NCI-H146 (cell line): ENCODE measurements at regions not wholly inside any gene's neighbourhood (a gene's known extent, or its start where the extent isn't known, plus 50 kb on each side); places are given as distances from the start of the nearest gene placed in this dataset.

Source experiments
- DNase-seq: peaks from one replicate; lab custom pipeline; 2025; lab: John Stamatoyannopoulos, UW

GRCh38 chr2:75278314-75278713 is 79.0 kb upstream of the TACR1 start:
- DNase-seq: no peak

DNA sequence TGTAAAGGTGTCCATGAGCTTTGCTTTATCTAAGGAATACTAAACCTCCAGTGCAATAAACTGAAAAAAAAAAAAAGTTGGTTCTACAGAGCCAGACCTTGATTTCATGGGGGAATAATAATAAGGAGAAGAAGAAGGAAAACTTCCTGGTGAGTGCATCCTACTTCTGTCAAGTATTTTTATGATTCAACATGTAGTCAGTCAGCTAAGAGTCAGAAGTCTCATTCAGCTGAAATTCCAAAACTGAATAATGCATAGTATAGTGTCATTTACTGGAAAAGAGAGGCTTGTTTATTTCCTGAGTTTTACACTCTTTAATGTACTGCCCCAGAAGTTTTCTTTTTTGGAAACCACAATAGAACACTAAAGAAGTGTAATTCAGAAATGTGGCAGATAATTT is 77.8 kb upstream of the TACR1 start:
- no peak for DNase-seq

DNA sequence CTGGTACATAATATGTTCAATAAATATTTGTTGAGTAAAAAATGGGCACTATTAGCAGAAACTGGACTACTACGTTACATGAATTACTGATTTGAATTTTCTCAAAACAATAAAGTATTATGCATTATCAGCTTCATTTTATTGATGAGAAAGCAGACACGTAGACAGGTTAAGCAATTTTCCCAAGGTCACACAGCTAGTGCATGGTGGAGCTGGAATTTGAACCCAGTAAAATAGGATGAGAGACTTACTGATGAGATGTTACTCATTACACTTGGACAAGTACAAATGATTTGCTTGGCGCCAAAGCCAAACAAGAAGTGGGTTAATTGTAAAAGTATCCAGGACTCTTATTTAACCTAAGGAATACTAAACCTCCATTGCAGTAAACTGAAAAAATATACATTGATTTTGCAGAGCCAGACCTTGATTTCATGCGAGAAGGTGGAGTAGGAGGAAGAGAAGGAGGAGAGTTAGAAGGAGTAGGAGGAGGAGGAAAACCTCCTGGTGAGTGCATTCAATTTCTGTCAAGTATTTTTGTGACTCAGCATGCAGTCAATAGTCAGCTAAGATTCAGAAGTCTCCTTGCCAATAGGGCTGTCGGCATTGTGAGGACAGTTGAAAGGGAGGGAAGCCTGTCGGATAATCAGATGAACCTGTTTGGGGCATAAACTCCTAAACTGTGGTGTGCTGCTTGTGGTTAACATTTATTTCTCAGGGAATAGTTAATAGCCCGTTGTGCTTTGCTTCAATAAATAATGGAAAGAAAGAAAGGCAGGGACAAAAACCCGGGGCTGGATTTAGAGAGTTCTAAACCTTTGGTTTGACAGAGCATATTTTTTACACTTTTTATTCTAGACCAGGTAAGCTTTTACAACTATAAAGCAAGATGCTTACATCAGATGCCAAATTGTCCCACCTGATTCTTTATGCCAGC is 77.0 kb upstream of the TACR1 start:
- DNase-seq: no peak

GRCh38 chr2:75274936-75275335 is 75.6 kb upstream of the TACR1 start:
- DNase-seq: no peak

DNA sequence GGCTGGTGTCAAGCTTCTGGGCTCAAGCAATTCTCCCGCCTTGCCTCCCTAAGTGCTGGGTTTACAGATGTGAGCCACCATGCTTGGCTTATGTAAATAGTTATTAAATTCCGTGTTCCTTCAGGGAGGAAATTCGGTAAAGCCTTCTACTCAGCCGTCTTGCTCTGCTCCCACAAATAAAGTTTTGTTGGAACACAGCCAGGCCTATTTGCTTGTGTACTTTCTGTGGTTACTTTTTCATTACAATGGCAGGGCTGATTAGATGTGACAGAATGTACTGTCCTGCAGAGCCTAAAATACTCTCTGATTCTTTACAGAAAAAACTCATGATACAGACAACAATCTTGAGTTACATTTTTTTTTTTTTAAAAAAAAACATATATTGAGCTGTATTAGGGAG is 68.8 kb upstream of the TACR1 start:
- DNase-seq: no peak

GRCh38 chr2:75261923-75262322 is 62.6 kb upstream of the TACR1 start:
- DNase-seq: no peak

DNA sequence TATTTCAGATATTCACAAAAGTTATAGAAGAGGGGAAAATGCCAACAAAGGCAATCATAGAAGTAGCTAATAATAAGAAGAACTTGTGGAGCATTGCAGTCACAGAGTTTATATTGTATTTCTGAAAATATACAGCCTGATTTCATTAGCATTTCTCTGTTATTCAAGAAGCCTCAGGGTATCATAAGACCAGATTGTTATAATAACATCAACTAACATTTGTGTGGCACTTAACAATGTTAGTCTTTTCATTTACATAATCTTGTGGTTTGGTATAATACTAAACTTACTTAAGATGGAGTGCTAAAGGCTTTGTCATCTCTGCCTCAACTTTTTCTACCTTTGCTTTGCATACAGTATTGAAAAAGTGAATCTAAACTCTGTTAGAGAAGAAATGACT is 61.6 kb upstream of the TACR1 start:
- DNase-seq: no peak

DNA sequence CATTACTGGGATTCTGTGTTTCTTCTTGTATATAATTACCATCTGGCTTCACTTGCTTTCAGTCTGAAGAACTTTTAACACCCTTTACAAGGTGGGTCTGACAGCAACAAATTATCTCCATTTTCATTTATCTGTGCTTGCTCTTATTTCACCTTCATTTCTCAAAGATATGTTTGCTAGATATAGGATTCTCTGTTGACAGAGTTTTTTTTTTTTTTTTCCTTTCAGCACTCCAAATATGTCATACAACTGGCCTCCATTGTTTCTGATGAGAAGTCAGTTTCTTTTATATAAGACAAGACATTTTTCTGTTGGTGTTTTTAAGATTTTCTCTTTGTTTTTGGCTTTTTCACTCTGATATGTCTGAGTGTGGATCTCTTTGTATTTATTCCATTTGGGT is 59.3 kb upstream of the TACR1 start:
- no peak for DNase-seq

DNA sequence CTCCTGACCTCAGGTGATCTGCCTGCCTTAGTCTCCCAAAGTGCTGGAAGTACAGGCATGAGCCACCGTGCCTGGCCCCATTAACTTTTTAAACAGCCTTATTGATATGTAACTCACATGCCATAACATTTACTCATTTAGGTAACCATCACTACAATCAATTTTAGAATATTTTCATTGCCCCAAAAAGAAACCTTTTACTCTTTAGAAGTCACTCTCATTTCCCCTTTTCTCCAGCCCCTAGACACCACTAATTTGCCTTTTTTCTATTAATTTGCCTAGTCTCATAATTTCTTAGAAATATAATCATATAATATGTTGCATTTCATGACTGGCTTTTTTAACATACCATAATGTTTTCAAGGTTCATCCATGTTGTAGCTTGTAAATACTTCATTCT is 57.2 kb upstream of the TACR1 start:
- no peak for DNase-seq

GRCh38 chr2:75253526-75253925 is 54.2 kb upstream of the TACR1 start:
- no peak for DNase-seq

- no peak for DNase-seq
Measured at GRCh38 chr2:75251896-75252295, 52.6 kb upstream of the TACR1 start.
